K562 (cell line): ENCODE measurements at regions not wholly inside any gene's neighbourhood (a gene's known extent, or its start where the extent isn't known, plus 50 kb on each side); places are given as distances from the start of the nearest gene placed in this dataset.

ENCODE experiments used
- JUND ChIP-seq, 2 experiments: IDR thresholded peaks; 2 replicates in 1 of 2; 3 replicates in 1 of 2; pipeline ENCODE4 v1.6.1; 2011; ENCODE audit warnings: borderline replicate concordance in 2 of 2, low read depth in 2 of 2, low read length in 2 of 2, improper control_type of control experiment in 1 of 2, missing biosample characterization in 1 of 2, missing genetic modification characterization in 1 of 2, missing genetic modification reagents in 1 of 2
- KLF6 ChIP-seq: fragments of 250-450 bp; sonication (Bioruptor Pico); IDR thresholded peaks from 2 replicates; pipeline ENCODE4 v1.4.0; 2020; ENCODE audit warnings: mild to moderate bottlenecking, moderate library complexity, borderline replicate concordance
- PREB ChIP-seq: sonication (generic); formaldehyde crosslinking; IDR thresholded peaks from 2 replicates; pipeline ENCODE4 v1.8.1; 2023; ENCODE audit warnings: mild to moderate bottlenecking, missing genetic modification reagents
- SMARCB1 ChIP-seq: IDR thresholded peaks from 2 replicates; pipeline ENCODE4 v1.6.1; 2011; ENCODE audit warnings: improper control_type of control experiment, low read depth; ENCODE audit not compliant: insufficient read length
- SP2 ChIP-seq: IDR thresholded peaks from 2 replicates; pipeline ENCODE4 v1.6.1; 2011; ENCODE audit warnings: mild to moderate bottlenecking, low read depth, low read length, moderate library complexity; ENCODE audit not compliant: poor library complexity, severe bottlenecking; ENCODE audit errors: extremely low read depth
- STAT5A ChIP-seq: IDR thresholded peaks from 2 replicates; pipeline ENCODE4 v1.6.1; 2012; ENCODE audit warnings: low read length, inconsistent platforms, borderline replicate concordance
- ZNF318 ChIP-seq, 2 experiments: fragments of 450-650 bp; IDR thresholded peaks; 2 replicates each; pipeline ENCODE4 v1.6.1; 2016; ENCODE audit warnings: mild to moderate bottlenecking in 2 of 2, borderline replicate concordance in 1 of 2, low read depth in 1 of 2, moderate library complexity in 1 of 2
- ZNF695 ChIP-seq: fragments of 450-650 bp; formaldehyde crosslinking; IDR thresholded peaks from 2 replicates; pipeline ENCODE4 v1.4.0; 2020; ENCODE audit warnings: mild to moderate bottlenecking, moderate library complexity
- ZNF766 ChIP-seq: fragments of 200-800 bp; sonication (Bioruptor generic); conservative IDR thresholded peaks from 2 replicates; pipeline ENCODE4 v1.6.1; 2016; ENCODE audit warnings: missing genetic modification characterization, missing compliant biosample characterization
- TF ChIP-seq, protein P1 (sequence below): IDR thresholded peaks from 2 replicates; pipeline ENCODE4 v1.6.1; 2014; ENCODE audit warnings: antibody characterized with exemption

GRCh38 chrX:129144172-129145038, 378.9 kb downstream of the SMARCA1 start (continued):
- TF ChIP-seq ZNF318 (IDR thresholded peaks at IDR 0.05; ENCODE audit: borderline replicate concordance in 1 of 2, low read depth in 1 of 2) = no peak
- TF ChIP-seq SMARCB1 = no peak
- TF ChIP-seq SP2 = no peak
- no peak for TF ChIP-seq STAT5A
- no peak for TF ChIP-seq PREB (CRISPR knock-in tag)
- TF ChIP-seq ZNF695 (CRISPR knock-in tag) = no peak
- TF ChIP-seq, protein P1, sequence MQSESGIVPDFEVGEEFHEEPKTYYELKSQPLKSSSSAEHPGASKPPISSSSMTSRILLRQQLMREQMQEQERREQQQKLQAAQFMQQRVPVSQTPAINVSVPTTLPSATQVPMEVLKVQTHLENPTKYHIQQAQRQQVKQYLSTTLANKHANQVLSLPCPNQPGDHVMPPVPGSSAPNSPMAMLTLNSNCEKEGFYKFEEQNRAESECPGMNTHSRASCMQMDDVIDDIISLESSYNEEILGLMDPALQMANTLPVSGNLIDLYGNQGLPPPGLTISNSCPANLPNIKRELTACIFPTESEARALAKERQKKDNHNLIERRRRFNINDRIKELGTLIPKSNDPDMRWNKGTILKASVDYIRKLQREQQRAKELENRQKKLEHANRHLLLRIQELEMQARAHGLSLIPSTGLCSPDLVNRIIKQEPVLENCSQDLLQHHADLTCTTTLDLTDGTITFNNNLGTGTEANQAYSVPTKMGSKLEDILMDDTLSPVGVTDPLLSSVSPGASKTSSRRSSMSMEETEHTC = no peak
- TF ChIP-seq JUND (IDR thresholded peaks at IDR 0.05; ENCODE audit: borderline replicate concordance, low read depth, low read length) = no peak
- TF ChIP-seq JUND (tag; IDR thresholded peaks at IDR 0.05; ENCODE audit: borderline replicate concordance, low read depth, low read length) = no peak
- no peak for TF ChIP-seq KLF6 (CRISPR knock-in tag)
- TF ChIP-seq ZNF766 (CRISPR knock-in tag) = no peak
- TF ChIP-seq, all 486 proteins: peak for 0
